Osteoblast (primary cell): ENCODE measurements at regions not wholly inside any gene's neighbourhood (a gene's known extent, or its start where the extent isn't known, plus 50 kb on each side); places are given as distances from the start of the nearest gene placed in this dataset.

Experiments used
- DNase-seq: peaks from one replicate; pipeline ENCODE4 v3.0.0; 2011; ENCODE audit warnings: low spot score, mixed read lengths; ENCODE audit not compliant: insufficient read length; ENCODE audit errors: missing footprints
- H2AFZ ChIP-seq: 2 replicates; pipeline ENCODE4 v1.6.0; 2011; ENCODE audit warnings: mild to moderate bottlenecking, low read length
- H3K27ac ChIP-seq: 2 replicates; pipeline ENCODE4 v1.5.1; 2011; ENCODE audit warnings: mild to moderate bottlenecking, low read depth, low read length, moderate library complexity
- H3K27me3 ChIP-seq: 2 replicates; pipeline ENCODE4 v1.6.0; 2012; ENCODE audit warnings: mild to moderate bottlenecking, control low read depth, inconsistent platforms, low read length, moderate library complexity; ENCODE audit not compliant: insufficient read depth
- H3K36me3 ChIP-seq: 2 replicates; pipeline ENCODE4 v1.5.1; 2011; ENCODE audit warnings: mild to moderate bottlenecking, low read length, control low read depth, moderate library complexity; ENCODE audit not compliant: insufficient read depth
- H3K4me1 ChIP-seq: 2 replicates; pipeline ENCODE4 v1.5.1; 2011; ENCODE audit warnings: mild to moderate bottlenecking, low read length, control low read depth, moderate library complexity; ENCODE audit not compliant: insufficient read depth
- H3K4me2 ChIP-seq: 2 replicates; pipeline ENCODE4 v1.6.0; 2011; ENCODE audit warnings: mild to moderate bottlenecking, low read length; ENCODE audit not compliant: insufficient read depth
- H3K4me3 ChIP-seq: fragments of 200-600 bp; sonication (generic); 3 replicates; pipeline ENCODE4 v1.5.1; 2012; ENCODE audit warnings: mild to moderate bottlenecking, low read length, inconsistent platforms; ENCODE audit not compliant: insufficient read depth
- H3K79me2 ChIP-seq: 2 replicates; pipeline ENCODE4 v1.6.0; 2012; ENCODE audit warnings: mild to moderate bottlenecking, low read length, control low read depth, inconsistent platforms; ENCODE audit not compliant: insufficient read depth
- H3K9me3 ChIP-seq: 2 replicates; pipeline ENCODE4 v1.5.1; 2011; ENCODE audit warnings: low read depth, low read length, control low read depth
- H4K20me1 ChIP-seq: 2 replicates; pipeline ENCODE4 v1.6.0; 2012; ENCODE audit warnings: mild to moderate bottlenecking, low read length, control low read depth; ENCODE audit not compliant: insufficient read depth
- TF ChIP-seq, protein P1 (sequence below): IDR thresholded peaks from 2 replicates; pipeline ENCODE4 v1.5.1; 2011; ENCODE audit warnings: mild to moderate bottlenecking, low read depth, low read length, moderate library complexity; ENCODE audit errors: extremely low read depth

DNA sequence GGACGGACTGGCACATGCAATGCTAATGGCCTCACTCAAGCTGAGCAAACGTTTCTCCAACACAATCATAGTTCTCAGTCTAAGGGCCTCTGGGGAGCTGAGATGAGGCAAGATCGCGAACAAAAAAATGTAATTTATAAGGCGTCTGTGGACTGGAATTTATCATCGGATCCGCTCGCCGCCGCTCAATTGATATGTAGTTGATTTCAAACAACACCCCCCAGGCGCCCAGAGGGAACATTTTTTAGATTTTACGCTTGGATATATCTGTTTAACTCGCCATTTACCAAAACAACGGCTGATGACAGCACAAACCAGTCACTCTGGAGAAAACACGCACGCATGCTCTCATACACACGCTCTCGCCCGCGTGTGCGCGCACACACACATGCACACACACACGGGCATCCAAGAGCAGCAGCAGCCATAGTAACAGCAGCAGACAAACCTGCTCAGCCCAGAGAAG, 335.8 kb downstream of the SMAD2 start:
- H3K4me3 ChIP-seq, result no peak overlapping the region
- DNase-seq, result no peak

GRCh38 chr18:47593744-47594472, 336.6 kb downstream of the SMAD2 start:
- H3K9me3 ChIP-seq, result no peaks in the 10 kb centered on the region
- TF ChIP-seq, protein P1, sequence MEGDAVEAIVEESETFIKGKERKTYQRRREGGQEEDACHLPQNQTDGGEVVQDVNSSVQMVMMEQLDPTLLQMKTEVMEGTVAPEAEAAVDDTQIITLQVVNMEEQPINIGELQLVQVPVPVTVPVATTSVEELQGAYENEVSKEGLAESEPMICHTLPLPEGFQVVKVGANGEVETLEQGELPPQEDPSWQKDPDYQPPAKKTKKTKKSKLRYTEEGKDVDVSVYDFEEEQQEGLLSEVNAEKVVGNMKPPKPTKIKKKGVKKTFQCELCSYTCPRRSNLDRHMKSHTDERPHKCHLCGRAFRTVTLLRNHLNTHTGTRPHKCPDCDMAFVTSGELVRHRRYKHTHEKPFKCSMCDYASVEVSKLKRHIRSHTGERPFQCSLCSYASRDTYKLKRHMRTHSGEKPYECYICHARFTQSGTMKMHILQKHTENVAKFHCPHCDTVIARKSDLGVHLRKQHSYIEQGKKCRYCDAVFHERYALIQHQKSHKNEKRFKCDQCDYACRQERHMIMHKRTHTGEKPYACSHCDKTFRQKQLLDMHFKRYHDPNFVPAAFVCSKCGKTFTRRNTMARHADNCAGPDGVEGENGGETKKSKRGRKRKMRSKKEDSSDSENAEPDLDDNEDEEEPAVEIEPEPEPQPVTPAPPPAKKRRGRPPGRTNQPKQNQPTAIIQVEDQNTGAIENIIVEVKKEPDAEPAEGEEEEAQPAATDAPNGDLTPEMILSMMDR, result no peak
- no peaks in the 10 kb centered on the region for H4K20me1 ChIP-seq
- H3K4me3 ChIP-seq, result no peak overlapping the region
- H3K27ac ChIP-seq, result no peak overlapping the region
- DNase-seq, result no peak
- H3K4me1 ChIP-seq, result no peaks in the 10 kb centered on the region
- no peaks in the 10 kb centered on the region for H3K36me3 ChIP-seq
- H3K27me3 ChIP-seq, result no peaks in the 10 kb centered on the region
- H3K4me2 ChIP-seq, result no peak overlapping the region
- H3K79me2 ChIP-seq, result no peaks in the 10 kb centered on the region
- no peak overlapping the region for H2AFZ ChIP-seq

More for the DNA sequence above, 335.8 kb downstream of the SMAD2 start:
- H3K36me3 ChIP-seq, result no peaks in the 10 kb centered on the region
- H3K4me2 ChIP-seq, result no peak overlapping the region
- H3K79me2 ChIP-seq, result no peaks in the 10 kb centered on the region
- TF ChIP-seq, protein P1, result no peak
- no peak overlapping the region for H3K27ac ChIP-seq
- H3K27me3 ChIP-seq, result no peaks in the 10 kb centered on the region
- H2AFZ ChIP-seq, result no peak overlapping the region
- no peaks in the 10 kb centered on the region for H3K4me1 ChIP-seq
- H4K20me1 ChIP-seq, result no peaks in the 10 kb centered on the region
- H3K9me3 ChIP-seq, result no peaks in the 10 kb centered on the region

DNA sequence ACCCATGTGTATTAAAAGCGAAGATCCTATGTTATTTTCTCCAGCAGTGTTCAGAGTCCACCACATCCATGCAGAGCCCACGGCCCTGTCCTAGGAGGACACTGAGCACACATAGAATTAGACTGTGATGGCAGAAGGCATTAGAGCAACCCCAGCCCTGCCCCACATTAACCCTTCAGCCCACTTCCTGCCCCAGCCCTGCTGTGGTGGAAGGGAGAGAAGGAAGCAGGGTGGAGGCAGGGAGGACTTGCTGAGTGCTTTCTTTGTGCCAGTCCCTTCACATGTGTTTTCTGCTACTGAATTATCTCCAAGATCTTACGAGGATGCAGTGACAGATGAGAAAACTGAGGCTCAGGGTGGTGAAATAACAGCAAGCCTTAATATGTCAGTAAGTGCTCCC, 339.0 kb downstream of the SMAD2 start:
- Histone ChIP-seq H3K79me2 (no peaks in the 10 kb centered on the region), H3K4me2 (no peak overlapping the region), H2AFZ (no peak overlapping the region), H3K27me3 (no peaks in the 10 kb centered on the region), H3K9me3 (no peaks in the 10 kb centered on the region), H3K4me1 (no peaks in the 10 kb centered on the region), H3K27ac (no peak overlapping the region), H3K36me3 (no peaks in the 10 kb centered on the region), H3K4me3 (no peak overlapping the region), H4K20me1 (no peaks in the 10 kb centered on the region)
- TF ChIP-seq, protein P1, result no peak
- DNase-seq, result no peak

GRCh38 chr18:47587587-47587986, 336.1 kb upstream of the SKOR2 start:
- Histone ChIP-seq H3K27ac (no peak overlapping the region), H3K79me2 (no peaks in the 10 kb centered on the region), H3K36me3 (no peaks in the 10 kb centered on the region), H3K27me3 (no peaks in the 10 kb centered on the region), H3K4me1 (no peaks in the 10 kb centered on the region), H2AFZ (no peak overlapping the region), H3K9me3 (no peaks in the 10 kb centered on the region), H3K4me3 (no peak overlapping the region), H4K20me1 (no peaks in the 10 kb centered on the region), H3K4me2 (no peak overlapping the region)
- TF ChIP-seq, protein P1, result no peak
- no peak for DNase-seq
